ENCODE measurements at regions not wholly inside any gene's neighbourhood (a gene's known extent, or its start where the extent isn't known, plus 50 kb on each side); places are given as distances from the start of the nearest gene placed in this dataset.

- no peak for TF ChIP-seq CTCF (IDR thresholded peaks at IDR 0.05; ENCODE audit: insufficient read depth, low read depth, low read length)
- DNase-seq (ENCODE audit: low read depth): no peak
- no peak overlapping the region for H3K4me3 ChIP-seq (ENCODE audit: low read depth, low read length)
Observed at GRCh38 chr1:173101589-173101988, 50.8 kb upstream of the TNFSF18 start.

- TF ChIP-seq CTCF (IDR thresholded peaks at IDR 0.05; ENCODE audit: insufficient read depth, low read depth, low read length): no peak
- H3K4me3 ChIP-seq (ENCODE audit: low read depth, low read length): no peak overlapping the region
- DNase-seq (ENCODE audit: low read depth): no peak
Observed at GRCh38 chr1:173100476-173101107, 49.9 kb upstream of the TNFSF18 start.
